SK-N-SH (cell line): ENCODE measurements at regions not wholly inside any gene's neighbourhood (a gene's known extent, or its start where the extent isn't known, plus 50 kb on each side); places are given as distances from the start of the nearest gene placed in this dataset.

ENCODE experiments used
- CTCF ChIA-PET: fragments of 300-600, 350-600 bp; formaldehyde crosslinking; extraction: SDS; loops from one replicate; lab custom pipeline; 2021; lab: Yijun Ruan, JAX
- POLR2A ChIA-PET: fragments of 350-600 bp; sonication (Branson Sonifier 250); formaldehyde crosslinking; extraction: SDS; loops from one replicate; lab custom pipeline; 2020; ENCODE audit warnings: antibody characterized with exemption, inconsistent platforms; lab: Yijun Ruan, JAX
- DNase-seq: peaks from one replicate; pipeline ENCODE4 v3.0.0; 2012
- H2AFZ ChIP-seq: fragments of 200-600 bp; sonication (generic); 2 replicates; pipeline ENCODE4 v1.8.1; 2016; ENCODE audit warnings: antibody characterized with exemption, mild to moderate bottlenecking, low read depth
- H3F3A ChIP-seq: fragments of 200-600 bp; sonication (generic); replicated peaks from 2 replicates; pipeline ENCODE3; 2016; ENCODE audit warnings: antibody characterized with exemption, mild to moderate bottlenecking; ENCODE audit not compliant: insufficient read depth
- H3K27ac ChIP-seq, 2 experiments: fragments of 200-500 bp in 1 of 2; fragments of 200-600 bp in 1 of 2; sonication (Bioruptor generic) in 1 of 2; sonication (generic), shearing (Covaris generic) in 1 of 2; 2 replicates each; pipeline versions ENCODE4 v1.5.1 to v1.6.1; 2014 to 2016; ENCODE audit warnings: low read depth in 2 of 2, inconsistent platforms in 1 of 2, low read length in 1 of 2, mild to moderate bottlenecking in 1 of 2, mixed read lengths in 1 of 2
- H3K27me3 ChIP-seq: fragments of 200-600 bp; sonication (generic), shearing (Covaris generic); 2 replicates; pipeline ENCODE4 v1.6.1; 2016; ENCODE audit warnings: mixed run types; ENCODE audit not compliant: insufficient read depth
- H3K36me3 ChIP-seq, 2 experiments: fragments of 200-500 bp in 1 of 2; fragments of 200-600 bp in 1 of 2; sonication (Bioruptor generic) in 1 of 2; sonication (generic) in 1 of 2; replicated peaks in 1 of 2; 2 replicates each; pipeline versions ENCODE3 to v1.5.1; 2014 to 2016; ENCODE audit warnings: low read length in 1 of 2, mild to moderate bottlenecking in 1 of 2; ENCODE audit not compliant: insufficient read depth in 2 of 2, control insufficient read depth in 1 of 2
- H3K4me1 ChIP-seq, 2 experiments: fragments of 200-500 bp in 1 of 2; fragments of 200-600 bp in 1 of 2; sonication (Bioruptor generic) in 1 of 2; sonication (generic), shearing (Covaris generic) in 1 of 2; 2 replicates each; pipeline versions ENCODE4 v1.5.1 to v1.6.1; 2014 to 2016; ENCODE audit warnings: low read depth in 1 of 2, low read length in 1 of 2, mixed run types in 1 of 2; ENCODE audit not compliant: insufficient read depth in 2 of 2, control insufficient read depth in 1 of 2
- H3K4me2 ChIP-seq: fragments of 200-600 bp; sonication (generic), shearing (Covaris generic); 2 replicates; pipeline ENCODE4 v1.6.1; 2017; ENCODE audit warnings: mixed run types
- H3K4me3 ChIP-seq, 2 experiments: fragments of 200-500 bp in 1 of 2; fragments of 200-600 bp in 1 of 2; sonication (Bioruptor generic) in 1 of 2; sonication (generic), shearing (Covaris generic) in 1 of 2; 2 replicates each; pipeline versions ENCODE4 v1.5.1 to v1.8.1; 2014 to 2016; ENCODE audit warnings: low read depth in 2 of 2, inconsistent platforms in 1 of 2, low read length in 1 of 2, mild to moderate bottlenecking in 1 of 2, mixed read lengths in 1 of 2, moderate library complexity in 1 of 2
- H3K79me2 ChIP-seq: fragments of 200-600 bp; sonication (generic); 2 replicates; pipeline ENCODE4 v1.8.1; 2017; ENCODE audit warnings: mild to moderate bottlenecking; ENCODE audit not compliant: insufficient read depth
- H3K9ac ChIP-seq: fragments of 200-600 bp; sonication (generic); 2 replicates; pipeline ENCODE4 v1.6.1; 2017; ENCODE audit warnings: mixed run types
- H3K9me2 ChIP-seq: fragments of 200-600 bp; sonication (generic); 2 replicates; pipeline ENCODE4 v1.6.1; 2017; ENCODE audit warnings: mixed run types
- H3K9me3 ChIP-seq: fragments of 200-600 bp; sonication (generic); 2 replicates; pipeline ENCODE4 v1.6.1; 2017; ENCODE audit warnings: mixed run types, mild to moderate bottlenecking, moderate library complexity
- H4K20me1 ChIP-seq: fragments of 200-600 bp; sonication (generic); 2 replicates; pipeline ENCODE4 v1.6.1; 2017; ENCODE audit warnings: mild to moderate bottlenecking, mixed run types; ENCODE audit not compliant: insufficient read depth
- EP300 ChIP-seq, 2 experiments: IDR thresholded peaks; 2 replicates each; pipeline versions ENCODE4 v1.4.0 to v1.6.1; 2012; ENCODE audit warnings: borderline replicate concordance in 1 of 2, low read depth in 1 of 2, low read length in 1 of 2
- EZH2phosphoT487 ChIP-seq: fragments of 200-600 bp; sonication (generic); IDR thresholded peaks from 2 replicates; pipeline ENCODE4 v1.6.1; 2017; ENCODE audit warnings: low read depth, mixed run types, mild to moderate bottlenecking, antibody characterized with exemption, moderate library complexity, borderline replicate concordance
- FOSL2 ChIP-seq: IDR thresholded peaks from 2 replicates; pipeline ENCODE4 v1.4.0; 2012; ENCODE audit warnings: low read depth, mild to moderate bottlenecking, moderate library complexity, borderline replicate concordance
- JUND ChIP-seq: IDR thresholded peaks from 2 replicates; pipeline ENCODE4 v1.4.0; 2012
- NRF1 ChIP-seq: IDR thresholded peaks from 2 replicates; pipeline ENCODE4 v1.6.1; 2012; ENCODE audit warnings: low read depth, mild to moderate bottlenecking, low read length
- PBX3 ChIP-seq: IDR thresholded peaks from 2 replicates; pipeline ENCODE4; 2012
- POLR2AphosphoS5 ChIP-seq: IDR thresholded peaks from 2 replicates; pipeline ENCODE4 v1.6.1; 2012; ENCODE audit warnings: low read depth, low read length
- REST ChIP-seq: IDR thresholded peaks from 2 replicates; pipeline ENCODE4 v1.6.1; 2012; ENCODE audit warnings: mild to moderate bottlenecking, low read depth, low read length, moderate library complexity
- RFX5 ChIP-seq: IDR thresholded peaks from 2 replicates; pipeline ENCODE4 v1.6.1; 2012; ENCODE audit warnings: mild to moderate bottlenecking, improper control_type of control experiment, low read length
- SIN3A ChIP-seq: IDR thresholded peaks from 2 replicates; pipeline ENCODE4 v1.6.1; 2012; ENCODE audit warnings: low read depth, mild to moderate bottlenecking, low read length, moderate library complexity, borderline replicate concordance
- SMC3 ChIP-seq: IDR thresholded peaks from 2 replicates; pipeline ENCODE4 v1.6.1; 2012; ENCODE audit warnings: low read depth, low read length, improper control_type of control experiment
- TCF12 ChIP-seq: IDR thresholded peaks from 2 replicates; pipeline ENCODE4 v1.4.0; 2012
- WGBS: methylation state at CpG from one replicate; pipeline ENCODE4 v1.1.6; 2017; ENCODE audit warnings: low lambda C conversion rate; 5-methylcytosine and 5-hydroxymethylcytosine counted together
- TF ChIP-seq, protein P1 (sequence below): fragments of 150-350 bp; IDR thresholded peaks from 2 replicates; pipeline ENCODE4 v1.6.1; 2017; ENCODE audit warnings: antibody characterized with exemption, low read length, low read depth, borderline replicate concordance

- no peak for TF ChIP-seq PBX3
Observed at GRCh38 chr15:25541228-25541627, 102.4 kb upstream of the UBE3A start (continued).

- no peak for DNase-seq
- Histone ChIP-seq H3K79me2 (no peaks in the 10 kb centered on the region), H3K27me3 (no peaks in the 10 kb centered on the region), H4K20me1 (no peaks in the 10 kb centered on the region), H3K4me1 (no peaks in the 10 kb centered on the region), H3K9me2 (no peaks in the 10 kb centered on the region), H3K4me3 (no peak overlapping the region)
- CTCF ChIA-PET = interaction anchor here (1.0 to 1.4 kb wide), 2 partner anchors 28 to 207 kb away, joined by 3 to 6 read pairs; no protein-coding TSS in a partner anchor
- 47% methylated on average over 7 of the region's 7 CpGs for WGBS
- no peak for TF ChIP-seq EZH2phosphoT487
- no peak for TF ChIP-seq EP300 (IDR thresholded peaks at IDR 0.05; ENCODE audit: borderline replicate concordance in 1 of 2, low read depth in 1 of 2, low read length in 1 of 2)
- no peak for TF ChIP-seq REST
- no peak for TF ChIP-seq NRF1
- TF ChIP-seq TCF12 = no peak
- no peak for TF ChIP-seq POLR2AphosphoS5
- TF ChIP-seq, protein P1, sequence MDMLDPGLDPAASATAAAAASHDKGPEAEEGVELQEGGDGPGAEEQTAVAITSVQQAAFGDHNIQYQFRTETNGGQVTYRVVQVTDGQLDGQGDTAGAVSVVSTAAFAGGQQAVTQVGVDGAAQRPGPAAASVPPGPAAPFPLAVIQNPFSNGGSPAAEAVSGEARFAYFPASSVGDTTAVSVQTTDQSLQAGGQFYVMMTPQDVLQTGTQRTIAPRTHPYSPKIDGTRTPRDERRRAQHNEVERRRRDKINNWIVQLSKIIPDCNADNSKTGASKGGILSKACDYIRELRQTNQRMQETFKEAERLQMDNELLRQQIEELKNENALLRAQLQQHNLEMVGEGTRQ = no peak
- TF ChIP-seq JUND = no peak
- TF ChIP-seq SIN3A = no peak
- TF ChIP-seq FOSL2 = no peak
- TF ChIP-seq SMC3 = no peak
- no peak for TF ChIP-seq RFX5
- TF ChIP-seq, all 33 proteins: peak for 0
- no peaks in the 10 kb centered on the region for H3F3A ChIP-seq
- no peak overlapping the region for H3K27ac ChIP-seq
- H3K9me3 ChIP-seq = no peaks in the 10 kb centered on the region
- no peaks in the 10 kb centered on the region for H3K36me3 ChIP-seq
- H3K9ac ChIP-seq = no peak overlapping the region
- H2AFZ ChIP-seq = no peak overlapping the region
- H3K4me2 ChIP-seq = no peak overlapping the region
- POLR2A ChIA-PET = no interaction called here
Observed at GRCh38 chr15:25536801-25537611, 98.2 kb upstream of the UBE3A start.
